NK-92 treated with Interleukin-12 subunit alpha and Interleukin-12 subunit beta, amount 100 ng/mL, for 24 hours (cell line): ENCODE measurements at regions not wholly inside any gene's neighbourhood (a gene's known extent, or its start where the extent isn't known, plus 50 kb on each side); places are given as distances from the start of the nearest gene placed in this dataset.

Experiments used
- DNase-seq: peaks from one replicate; lab custom pipeline; 2025; lab: John Stamatoyannopoulos, UW

GRCh38 chr7:81606078-81606863 is 163.6 kb downstream of the HGF start:
- no peak for DNase-seq

- DNase-seq, result no peak
Observed at GRCh38 chr7:81605493-81605892, 164.4 kb downstream of the HGF start.

GRCh38 chr7:81604808-81605174 is 165.1 kb downstream of the HGF start:
- DNase-seq, result no peak

DNA sequence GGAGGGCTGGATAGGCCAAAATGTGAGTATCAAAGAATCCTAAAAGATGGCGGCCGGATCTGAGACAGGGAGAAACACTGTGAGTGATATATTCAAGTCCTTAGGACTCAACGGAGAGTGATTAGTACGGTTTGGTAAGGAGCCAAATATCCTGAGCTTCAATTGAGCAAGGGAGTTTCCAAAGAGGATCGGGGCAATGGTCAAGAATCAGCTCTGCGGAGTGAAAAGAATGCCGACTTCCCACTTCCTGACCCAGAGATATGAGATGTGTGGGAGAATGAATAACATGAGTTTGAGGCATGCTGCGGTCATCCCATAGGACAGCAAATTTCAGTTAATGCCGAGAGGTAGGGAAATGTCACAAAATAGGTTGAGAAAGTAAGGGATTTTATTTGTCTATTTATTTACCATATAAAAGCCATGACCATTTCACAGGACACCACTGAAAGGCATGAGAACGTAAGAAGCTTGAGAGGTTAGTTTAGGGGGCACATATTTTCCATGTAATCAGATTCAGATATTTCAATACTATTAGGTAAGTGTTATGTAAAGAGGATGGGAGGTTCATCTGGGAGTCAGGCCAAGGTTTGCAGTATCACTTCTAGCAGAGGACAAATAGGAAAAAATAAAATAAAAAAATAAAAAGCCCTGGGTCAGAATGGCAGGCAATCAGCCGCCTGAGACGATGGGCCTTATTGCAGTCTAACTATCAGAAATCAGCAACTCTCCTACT is 165.6 kb downstream of the HGF start:
- no peak for DNase-seq

GRCh38 chr7:81600608-81601007 is 169.2 kb downstream of the HGF start:
- no peak for DNase-seq

DNA sequence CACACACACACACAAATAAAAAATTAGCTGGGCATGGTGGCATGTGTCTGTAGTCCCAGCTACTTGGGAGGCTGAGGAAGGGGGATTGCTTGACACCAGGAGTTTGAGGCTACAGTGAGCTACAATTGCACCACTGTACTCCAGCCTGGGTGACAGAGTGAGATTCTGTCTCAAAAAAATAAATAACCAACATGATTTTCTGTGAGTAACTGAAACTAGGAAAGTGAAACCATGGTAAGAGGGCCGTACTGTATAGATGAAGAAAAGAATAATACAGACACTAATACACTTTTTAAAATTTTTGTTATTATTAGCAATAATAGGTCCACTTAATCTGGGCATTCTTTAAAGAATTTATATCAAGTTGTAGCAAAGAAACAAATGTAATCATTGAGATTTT is 170.9 kb downstream of the HGF start:
- DNase-seq, result no peak

- DNase-seq, result no peak
Observed at GRCh38 chr7:81594767-81595166, 175.1 kb downstream of the HGF start.

DNA sequence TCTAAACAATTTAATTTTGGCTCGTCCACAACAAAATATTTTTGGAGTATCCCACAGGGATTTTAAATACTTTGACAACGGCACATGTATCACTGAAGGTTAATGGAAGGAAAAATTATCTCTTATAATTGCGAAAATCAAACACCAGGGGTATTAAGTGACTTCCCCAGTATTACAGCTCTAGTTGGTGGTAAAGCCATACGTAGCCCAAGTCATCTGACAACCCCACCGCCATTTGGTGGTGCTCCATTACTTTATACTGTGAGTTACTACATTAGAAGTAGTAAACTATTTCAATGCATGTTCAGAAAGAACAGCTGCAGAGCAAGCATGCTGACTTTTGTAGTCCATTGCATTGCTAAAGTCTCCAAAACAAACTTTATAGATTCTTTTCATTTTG is 179.7 kb downstream of the HGF start:
- DNase-seq, result no peak

DNA sequence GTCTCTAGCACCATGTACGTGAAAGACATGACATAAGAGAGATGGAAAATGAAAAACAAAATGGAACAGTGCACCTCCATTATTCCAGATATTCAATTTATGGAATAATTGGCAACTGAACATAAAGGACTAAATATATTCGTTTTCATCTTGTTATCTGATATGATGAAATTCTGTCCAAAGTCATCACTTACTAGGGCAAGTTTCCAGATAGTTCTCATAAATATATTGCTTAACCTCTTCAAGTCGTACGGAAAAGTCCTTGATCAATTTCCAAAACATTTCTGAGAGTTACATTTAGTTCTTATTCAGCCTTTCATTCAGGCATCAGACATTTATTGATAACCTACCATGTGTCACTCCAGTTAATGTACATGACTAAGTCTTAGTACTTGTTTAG is 185.2 kb downstream of the HGF start:
- no peak for DNase-seq

GRCh38 chr7:81583882-81584533 is 185.8 kb downstream of the HGF start:
- no peak for DNase-seq

GRCh38 chr7:81583090-81583489 is 186.8 kb downstream of the HGF start:
- DNase-seq, result no peak

DNA sequence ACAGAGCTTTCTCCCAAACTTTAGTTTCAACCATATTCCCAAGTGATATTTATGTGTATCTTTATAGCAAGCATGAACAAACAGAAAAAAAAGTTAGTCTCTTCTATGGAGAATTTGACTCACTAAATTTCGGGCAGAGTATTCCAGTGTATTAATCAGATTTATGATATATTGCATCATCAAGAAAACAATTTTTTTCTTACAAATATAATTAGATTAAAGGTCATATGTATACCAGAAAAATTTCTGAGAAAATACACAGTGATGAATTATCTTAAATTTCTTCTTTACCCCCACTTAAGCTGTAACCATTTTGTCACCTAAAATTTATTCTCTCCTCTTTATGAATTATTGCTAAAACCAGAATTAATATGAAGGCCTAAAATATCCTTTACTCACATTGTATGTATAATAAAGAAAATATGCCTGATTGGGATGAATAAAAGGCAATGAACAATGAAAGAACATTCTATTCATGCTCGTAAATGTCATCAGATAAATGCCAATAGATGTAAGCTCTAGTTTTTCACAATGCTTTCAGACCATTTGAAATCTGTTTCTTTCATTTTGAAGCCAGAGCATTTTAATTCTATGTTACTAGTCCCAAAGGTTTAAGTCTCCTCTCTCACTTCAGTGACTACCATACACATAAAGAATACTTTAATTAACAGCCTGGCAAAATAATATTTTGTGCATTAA is 192.1 kb downstream of the HGF start:
- no peak for DNase-seq

- DNase-seq, result no peak
Observed at GRCh38 chr7:81574723-81575326, 195.0 kb downstream of the HGF start.

- no peak for DNase-seq
Observed at GRCh38 chr7:81573932-81574331, 195.9 kb downstream of the HGF start.

DNA sequence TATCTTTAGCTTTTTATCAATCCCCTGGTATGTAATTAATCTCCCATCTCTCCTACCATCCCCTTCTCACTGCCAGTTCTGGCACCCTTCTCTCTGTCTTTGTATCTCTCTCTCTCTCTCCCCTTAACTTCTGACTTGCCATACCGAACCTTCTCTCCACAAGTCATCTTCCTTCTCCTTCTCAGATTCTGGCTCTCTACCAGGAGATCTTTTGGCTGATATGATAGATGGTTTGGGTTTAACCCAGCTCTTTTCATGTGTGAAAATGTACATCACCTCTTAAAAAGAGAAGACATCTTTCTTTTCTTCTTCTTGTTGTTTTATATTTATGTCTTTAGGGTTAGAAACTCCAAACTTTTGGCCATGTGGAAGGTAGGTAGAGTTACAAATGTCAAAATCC is 196.7 kb downstream of the HGF start:
- DNase-seq, result no peak

DNA sequence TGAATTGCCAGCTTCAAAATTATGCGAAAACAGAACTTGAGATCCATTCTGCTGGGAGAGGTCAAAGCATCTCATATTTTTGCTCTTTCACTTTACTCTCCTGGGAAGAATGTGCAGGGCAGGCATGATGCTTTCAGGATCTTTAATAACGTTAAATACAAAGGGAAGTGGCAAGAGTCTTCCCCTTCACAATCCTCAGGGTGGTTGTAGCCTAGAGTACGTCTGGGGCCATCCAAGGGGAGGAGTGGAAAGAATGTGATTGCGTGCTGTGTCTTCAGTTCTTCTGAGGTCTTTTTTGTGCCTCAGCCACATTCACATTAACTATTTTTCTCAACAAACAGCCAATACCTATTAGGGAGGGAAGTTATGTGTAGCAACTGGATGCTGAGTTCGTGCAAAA is 207.3 kb downstream of the HGF start:
- no peak for DNase-seq

- no peak for DNase-seq
Observed at GRCh38 chr7:81560708-81561107, 209.1 kb downstream of the HGF start.

DNA sequence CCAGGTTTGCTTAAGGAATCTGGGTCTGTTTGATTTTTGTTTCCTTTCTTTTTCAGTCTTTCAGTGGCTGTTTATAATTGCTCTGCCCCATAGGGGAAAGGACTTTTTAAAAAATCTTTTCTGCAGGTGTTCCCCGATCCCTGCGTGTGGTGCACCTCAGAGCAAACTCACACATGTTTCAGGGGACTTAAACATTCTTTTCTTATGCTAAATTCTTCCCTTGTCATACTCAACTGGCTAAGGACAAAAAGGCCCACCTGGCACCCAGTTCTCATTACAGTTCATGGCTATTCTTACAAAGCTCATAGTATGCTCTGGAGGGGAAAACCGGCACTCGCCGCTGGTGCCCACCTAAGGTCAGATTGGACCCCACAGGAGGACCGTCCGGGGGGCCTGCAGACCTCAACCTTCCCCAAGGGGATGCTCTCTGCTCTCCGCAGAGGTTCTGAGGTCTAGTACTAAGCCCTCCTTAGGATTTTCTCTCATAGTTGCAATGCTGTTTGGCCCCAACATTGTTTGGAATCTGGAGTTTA is 220.3 kb downstream of the HGF start:
- DNase-seq, result no peak

GRCh38 chr7:81534996-81535395 is 234.9 kb downstream of the HGF start:
- DNase-seq, result no peak

GRCh38 chr7:81534446-81534845 is 235.4 kb downstream of the HGF start:
- no peak for DNase-seq

DNA sequence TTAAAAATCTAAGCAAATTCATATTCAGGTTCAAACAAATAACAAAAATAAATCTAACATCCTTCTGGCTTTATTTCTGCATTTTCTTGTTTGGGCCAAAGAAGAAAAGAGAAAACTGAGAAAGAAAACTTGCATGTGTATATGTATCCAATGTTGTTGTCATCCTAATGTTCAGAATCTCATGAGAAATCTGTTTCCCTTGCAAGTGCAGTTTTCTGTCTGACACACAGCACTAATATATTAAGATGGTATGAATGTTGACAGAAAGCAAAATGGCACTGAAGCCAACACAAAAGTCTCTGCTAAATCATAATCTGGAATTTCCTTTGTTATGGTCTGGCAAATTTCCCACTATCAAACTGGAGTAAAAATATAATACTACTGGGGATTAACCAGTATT is 235.9 kb downstream of the HGF start:
- no peak for DNase-seq

DNA sequence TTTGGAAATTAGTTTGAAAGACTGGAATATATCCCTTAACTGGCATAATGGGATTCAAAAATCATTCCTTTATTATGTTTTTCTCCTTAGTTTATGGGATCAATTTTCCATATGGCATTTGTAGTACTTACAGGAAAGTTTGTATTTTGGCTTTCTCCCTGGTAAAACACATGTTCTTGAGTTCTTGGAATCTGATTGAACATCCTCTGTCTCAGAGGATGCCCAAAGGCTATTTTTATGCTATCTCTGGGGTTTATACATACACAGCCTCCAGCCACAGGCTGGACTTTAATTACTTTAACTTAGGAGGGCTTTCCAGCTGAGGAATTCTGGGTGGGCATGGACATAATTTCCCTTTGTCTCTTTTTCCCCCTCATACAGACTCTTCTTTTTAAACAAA is 236.4 kb downstream of the HGF start:
- DNase-seq, result no peak
